ENCODE measurements at regions not wholly inside any gene's neighbourhood (a gene's known extent, or its start where the extent isn't known, plus 50 kb on each side); places are given as distances from the start of the nearest gene placed in this dataset.

DNA sequence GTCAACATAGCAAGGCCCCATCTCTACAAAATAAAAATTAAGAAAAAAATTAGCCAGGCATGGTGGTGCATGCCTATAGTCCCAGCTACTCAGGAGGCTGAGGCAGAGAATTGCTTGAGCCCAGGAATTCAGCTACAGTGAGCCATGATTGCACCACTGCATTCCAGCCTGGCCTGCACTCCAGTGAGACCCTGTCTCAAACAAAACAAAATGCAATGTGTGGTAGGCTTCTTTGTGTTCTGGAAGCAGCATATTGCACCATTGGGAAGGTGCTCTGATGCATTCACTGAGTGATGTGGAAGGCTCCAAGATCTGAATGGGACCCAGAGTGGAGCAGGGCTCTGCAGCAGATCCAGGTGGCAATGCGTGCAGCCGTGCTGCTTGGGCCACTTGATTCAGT is 99.6 kb upstream of the COG2 start:
- TF ChIP-seq CTCF (IDR thresholded peaks at IDR 0.05) (no peak), POLR2A (IDR thresholded peaks at IDR 0.05) (no peak)
